Ishikawa (cell line): ENCODE measurements at regions not wholly inside any gene's neighbourhood (a gene's known extent, or its start where the extent isn't known, plus 50 kb on each side); places are given as distances from the start of the nearest gene placed in this dataset.

Experiments
- CEBPB ChIP-seq: IDR thresholded peaks from 2 replicates; pipeline ENCODE4 v1.6.1; 2012
- CREB1 ChIP-seq: IDR thresholded peaks from 2 replicates; pipeline ENCODE4 v1.6.1; 2012; ENCODE audit warnings: low read depth
- EGR1 ChIP-seq: IDR thresholded peaks from 2 replicates; pipeline ENCODE4 v1.6.1; 2012
- EP300 ChIP-seq: IDR thresholded peaks from 2 replicates; pipeline ENCODE4 v1.6.1; 2012; ENCODE audit warnings: borderline replicate concordance
- FOXM1 ChIP-seq: IDR thresholded peaks from 2 replicates; pipeline ENCODE4 v1.6.1; 2012; ENCODE audit warnings: low read depth, borderline replicate concordance
- MAX ChIP-seq: IDR thresholded peaks from 2 replicates; pipeline ENCODE4 v1.6.1; 2012
- NFIC ChIP-seq: IDR thresholded peaks from 2 replicates; pipeline ENCODE4 v1.6.1; 2012
- RAD21 ChIP-seq: IDR thresholded peaks from 2 replicates; pipeline ENCODE4 v1.6.1; 2012; ENCODE audit warnings: low read depth
- REST ChIP-seq: IDR thresholded peaks from 2 replicates; pipeline ENCODE4 v1.6.1; 2012; ENCODE audit warnings: low read depth, mild to moderate bottlenecking
- TAF1 ChIP-seq: IDR thresholded peaks from 2 replicates; pipeline ENCODE4 v1.6.1; 2012; ENCODE audit warnings: low read depth, mild to moderate bottlenecking
- TCF12 ChIP-seq: IDR thresholded peaks from 2 replicates; pipeline ENCODE4 v1.6.1; 2012; ENCODE audit warnings: low read depth
- TEAD4 ChIP-seq: IDR thresholded peaks from 2 replicates; pipeline ENCODE4 v1.6.1; 2012
- USF1 ChIP-seq: IDR thresholded peaks from 2 replicates; pipeline ENCODE4 v1.6.1; 2012
- YY1 ChIP-seq: IDR thresholded peaks from 2 replicates; pipeline ENCODE4 v1.6.1; 2012; ENCODE audit warnings: low read depth
- ZBTB7A ChIP-seq: IDR thresholded peaks from 2 replicates; pipeline ENCODE4 v1.6.1; 2012; ENCODE audit warnings: low read depth

GRCh38 chr3:67733269-67733950 is 79.0 kb upstream of the SUCLG2 start:
- TF ChIP-seq REST (no peak), EP300 (no peak), MAX (no peak), TAF1 (no peak), FOXM1 (no peak), NFIC (no peak), ZBTB7A (no peak)

- TF ChIP-seq MAX (no peak), RAD21 (no peak), FOXM1 (no peak), YY1 (no peak), CREB1 (no peak), CEBPB (no peak), TAF1 (no peak), REST (no peak), TEAD4 (no peak), ZBTB7A (no peak), TCF12 (no peak), USF1 (no peak)
These were observed 70.0 kb upstream of the SUCLG2 start for GRCh38 chr3:67724434-67724833.

- TF ChIP-seq TAF1 (no peak), TEAD4 (no peak), MAX (no peak), FOXM1 (no peak), NFIC (no peak), CEBPB (no peak), RAD21 (no peak), TCF12 (no peak), USF1 (no peak), ZBTB7A (no peak), YY1 (no peak), REST (no peak), EGR1 (no peak), EP300 (no peak), CREB1 (no peak)
These were observed 69.5 kb upstream of the SUCLG2 start for GRCh38 chr3:67723863-67724262.

- no peak for TF ChIP-seq NFIC
These were observed 64.9 kb upstream of the SUCLG2 start for GRCh38 chr3:67719333-67719732.

- no peak for TF ChIP-seq NFIC
- no peak for TF ChIP-seq CEBPB
- TF ChIP-seq TEAD4 = no peak
- no peak for TF ChIP-seq RAD21
- TF ChIP-seq EGR1 = no peak
- no peak for TF ChIP-seq ZBTB7A
These were observed 61.6 kb upstream of the SUCLG2 start for GRCh38 chr3:67715971-67716370.
